K562 (cell line): ENCODE measurements at regions not wholly inside any gene's neighbourhood (a gene's known extent, or its start where the extent isn't known, plus 50 kb on each side); places are given as distances from the start of the nearest gene placed in this dataset.

ENCODE experiments used
- ATAC-seq: fragments of 200-7000 bp; cut with Tn5 transposase; 3 replicates; pipeline ENCODE4 v1.9.1; 2020; ENCODE audit warnings: moderate library complexity
- BruUV-seq: library from RNA; stranded (reverse); fragments of 400-500 nt; replicated peaks from 2 replicates; lab custom pipeline; 2021; lab: Mats Ljungman, UMichigan
- CTCF ChIA-PET: fragments of 300-600 bp; formaldehyde crosslinking; extraction: SDS; loops from one replicate; lab custom pipeline; 2021; ENCODE audit warnings: low intra/inter-chr PET ratio; lab: Yijun Ruan, JAX
- POLR2A ChIA-PET: fragments of 300-600, 350-650 bp; sonication (Branson Sonifier 250); formaldehyde crosslinking; extraction: SDS; loops from one replicate; lab custom pipeline; 2021; ENCODE audit warnings: antibody characterized with exemption, inconsistent platforms; lab: Yijun Ruan, JAX
- DNase-seq, 4 experiments: peaks; one replicate each; pipeline versions ENCODE4 v3.0.0 to v3.0.0-alpha.2; 2011 to 2018; ENCODE audit warnings: low spot score in 3 of 4, mixed read lengths in 3 of 4; ENCODE audit errors: extremely low read depth in 1 of 4
- FAIRE-seq: peaks from 2 replicates; lab custom pipeline; 2011; peaks lifted over from hg19 to GRCh38; lab: Jason Lieb, UNC
- H2AFZ ChIP-seq: 2 replicates; pipeline ENCODE4 v1.6.0; 2011; ENCODE audit warnings: low read depth, low read length, control low read depth, inconsistent platforms
- H3K27ac ChIP-seq: fragments of 200-600 bp; 3 replicates; pipeline ENCODE4 v1.8.0; 2011; ENCODE audit warnings: low read depth, mild to moderate bottlenecking, control low read depth, inconsistent platforms, low read length, moderate library complexity, mixed read lengths; ENCODE audit errors: extremely low read depth
- H3K27me3 ChIP-seq, 2 experiments: fragments of 300-600 bp in 1 of 2; 2 replicates in 1 of 2; 3 replicates in 1 of 2; pipeline versions ENCODE4 v1.6.0 to v1.8.0; 2011; ENCODE audit warnings: inconsistent platforms in 2 of 2, low read length in 2 of 2, mild to moderate bottlenecking in 1 of 2, mixed read lengths in 1 of 2, moderate library complexity in 1 of 2; ENCODE audit not compliant: control insufficient read depth in 2 of 2, insufficient read depth in 2 of 2
- H3K36me3 ChIP-seq: fragments of 300-600 bp; 3 replicates; pipeline ENCODE4 v1.8.0; 2011; ENCODE audit warnings: mild to moderate bottlenecking, low read length, inconsistent platforms; ENCODE audit not compliant: control insufficient read depth, insufficient read depth
- H3K4me1 ChIP-seq, 2 experiments: fragments of 200-600 bp in 1 of 2; replicated peaks in 1 of 2; 2 replicates in 1 of 2; 3 replicates in 1 of 2; pipeline versions ENCODE4 v1.5.1 to v1.8.0; 2011; ENCODE audit warnings: inconsistent platforms in 2 of 2, low read length in 2 of 2, mild to moderate bottlenecking in 1 of 2, mixed read lengths in 1 of 2, moderate library complexity in 1 of 2; ENCODE audit not compliant: control insufficient read depth in 2 of 2, insufficient read depth in 2 of 2
- H3K4me2 ChIP-seq: 2 replicates; pipeline ENCODE4 v1.6.1; 2011; ENCODE audit warnings: low read length, control low read depth, inconsistent platforms, mixed read lengths; ENCODE audit not compliant: insufficient read depth
- H3K4me3 ChIP-seq: fragments of 200-600 bp; sonication (generic), shearing (Covaris generic); 2 replicates; pipeline ENCODE4 v1.5.1; 2016; ENCODE audit warnings: control low read depth, inconsistent platforms
- H3K79me2 ChIP-seq: fragments of 200-600 bp; 3 replicates; pipeline ENCODE4 v1.8.0; 2011; ENCODE audit warnings: low read length, inconsistent platforms; ENCODE audit not compliant: control insufficient read depth, insufficient read depth
- H3K9ac ChIP-seq, 2 experiments: 2 replicates each; pipeline versions ENCODE4 v1.6.0 to v1.6.1; 2011; ENCODE audit warnings: low read depth in 2 of 2, low read length in 2 of 2, control low read depth in 1 of 2, inconsistent platforms in 1 of 2, mild to moderate bottlenecking in 1 of 2, mixed read lengths in 1 of 2; ENCODE audit not compliant: insufficient read depth in 1 of 2
- H3K9me1 ChIP-seq: one replicate; pipeline ENCODE4 v1.6.0; 2011; ENCODE audit warnings: inconsistent platforms, mild to moderate bottlenecking, low read length, moderate library complexity; ENCODE audit not compliant: control insufficient read depth, insufficient read depth
- H3K9me3 ChIP-seq: replicated peaks from 2 replicates; pipeline ENCODE4 v1.5.1; 2011; ENCODE audit warnings: low read depth, low read length, inconsistent platforms; ENCODE audit not compliant: control insufficient read depth, insufficient read depth
- H4K20me1 ChIP-seq: replicated peaks from 2 replicates; pipeline ENCODE4 v1.6.1; 2011; ENCODE audit warnings: low read length, inconsistent platforms, mixed read lengths; ENCODE audit not compliant: control insufficient read depth, insufficient read depth
- FOXP4 ChIP-seq: sonication (generic); formaldehyde crosslinking; IDR thresholded peaks from 2 replicates; pipeline ENCODE4 v1.8.0; 2022; ENCODE audit warnings: mild to moderate bottlenecking, missing genetic modification reagents, borderline replicate concordance
- HINFP ChIP-seq: fragments of 450-650 bp; conservative IDR thresholded peaks from 2 replicates; pipeline ENCODE4 v1.6.1; 2016; ENCODE audit warnings: missing genetic modification characterization, low read depth, mild to moderate bottlenecking, control low read depth, missing compliant biosample characterization
- HSF4 ChIP-seq: fragments of 250-450 bp; sonication (Bioruptor Pico); IDR thresholded peaks from 2 replicates; pipeline ENCODE4 v2.1.2; 2022; ENCODE audit warnings: mild to moderate bottlenecking, moderate library complexity, borderline replicate concordance
- MCM3 ChIP-seq: fragments of 450-650 bp; IDR thresholded peaks from 2 replicates; pipeline ENCODE4 v1.6.1; 2016
- NFYB ChIP-seq: IDR thresholded peaks from 2 replicates; pipeline ENCODE4 v1.6.1; 2011; ENCODE audit warnings: mild to moderate bottlenecking, moderate library complexity; ENCODE audit not compliant: insufficient read length; ENCODE audit errors: extremely low read depth
- PHF8 ChIP-seq: fragments of 200-600 bp; sonication (generic); IDR thresholded peaks from 2 replicates; pipeline ENCODE4 v1.6.1; 2012; ENCODE audit warnings: mixed run types, mild to moderate bottlenecking, inconsistent platforms, low read length, moderate library complexity, borderline replicate concordance
- POLR2A ChIP-seq: fragments of 450-650 bp; conservative IDR thresholded peaks from 2 replicates; pipeline ENCODE4 v1.6.1; 2016
- SIN3B ChIP-seq: fragments of 450-650 bp; IDR thresholded peaks from 2 replicates; pipeline ENCODE4 v1.6.1; 2017; ENCODE audit warnings: low read depth, mild to moderate bottlenecking, moderate library complexity
- TARDBP ChIP-seq: fragments of 450-650 bp; IDR thresholded peaks from 2 replicates; pipeline ENCODE4 v1.6.1; 2016
- TEAD2 ChIP-seq: fragments of 450-650 bp; IDR thresholded peaks from 2 replicates; pipeline ENCODE4 v1.6.1; 2016; ENCODE audit warnings: missing genetic modification characterization, control low read depth, missing compliant biosample characterization
- ZKSCAN3 ChIP-seq: fragments of 250-450 bp; sonication (Bioruptor Pico); IDR thresholded peaks from 2 replicates; pipeline ENCODE4 v1.4.0; 2020
- ZNF121 ChIP-seq: sonication (generic); formaldehyde crosslinking; conservative IDR thresholded peaks from 2 replicates; pipeline ENCODE4 v1.8.0; 2022; ENCODE audit warnings: missing genetic modification reagents
- ZNF24 ChIP-seq: fragments of 450-650 bp; IDR thresholded peaks from 2 replicates; pipeline ENCODE4 v1.6.1; 2016
- ZNF280A ChIP-seq: fragments of 450-650 bp; IDR thresholded peaks from 2 replicates; pipeline ENCODE4 v1.6.1; 2018; ENCODE audit warnings: mild to moderate bottlenecking, low read depth; ENCODE audit not compliant: partially characterized antibody
- ZNF41 ChIP-seq: fragments of 250-450 bp; sonication (Bioruptor Pico); conservative IDR thresholded peaks from 2 replicates; pipeline ENCODE4 v1.4.0; 2020; ENCODE audit warnings: mild to moderate bottlenecking
- ZNF766 ChIP-seq: fragments of 200-800 bp; sonication (Bioruptor generic); conservative IDR thresholded peaks from 2 replicates; pipeline ENCODE4 v1.6.1; 2016; ENCODE audit warnings: missing genetic modification characterization, missing compliant biosample characterization
- ZSCAN32 ChIP-seq: fragments of 450-650 bp; formaldehyde crosslinking; IDR thresholded peaks from 2 replicates; pipeline ENCODE4 v1.4.0; 2020; ENCODE audit warnings: mild to moderate bottlenecking, moderate library complexity
- WGBS: fragments of 100-300 bp; shearing (Covaris generic); methylation state at CpG from one replicate; pipeline ENCODE4 v1.1.6; 2016; ENCODE audit warnings: low coverage, mixed read lengths; ENCODE audit not compliant: insufficient coverage; ENCODE audit errors: missing lambda C conversion rate; 5-methylcytosine and 5-hydroxymethylcytosine counted together
- in situ Hi-C: fragments of 300-500 bp; cut with MboI; formaldehyde crosslinking; loops from 4 replicates; pipeline ENCODE4 v1.15.0; 2018; ENCODE audit warnings: inconsistent platforms, mixed read lengths
- intact Hi-C: fragments of 100-400 bp; cut with micrococcal nuclease; formaldehyde crosslinking; loops from 2 replicates; pipeline ENCODE4 v1.14.2; 2022
- TF ChIP-seq, protein P1 (sequence below): fragments of 250-450 bp; sonication (Bioruptor Pico); IDR thresholded peaks from 2 replicates; pipeline ENCODE4 v1.5.0; 2020; ENCODE audit warnings: mild to moderate bottlenecking

DNA sequence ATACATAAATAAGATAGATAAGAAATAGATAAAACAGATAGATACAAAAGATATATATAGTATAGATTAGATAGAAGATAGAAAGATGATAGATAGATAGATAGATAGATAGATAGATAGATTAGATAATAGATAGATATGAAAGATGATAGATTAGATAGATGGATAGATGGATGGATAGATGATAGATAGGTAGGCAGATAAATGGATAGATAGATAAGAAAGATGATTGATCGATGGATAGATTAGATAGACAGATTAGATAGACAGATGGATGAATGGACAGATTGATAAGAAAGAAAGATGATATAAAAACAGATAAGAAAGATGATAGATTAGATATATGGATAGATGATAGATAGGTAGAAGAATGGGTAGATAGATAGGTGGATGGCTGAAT, 90.3 kb downstream of the SMIM20 start (continued):
- no peak for TF ChIP-seq HINFP
- no peak for TF ChIP-seq ZKSCAN3

GRCh38 chr4:26005764-26006163, 91.7 kb downstream of the SMIM20 start:
- no peaks in the 10 kb centered on the region for H3K79me2 ChIP-seq
- no peak overlapping the region for H2AFZ ChIP-seq
- FAIRE-seq (no peak), DNase-seq (no peak), ATAC-seq (no peak)
- H3K27ac ChIP-seq = no peak overlapping the region
- ChIA-PET POLR2A (interaction anchor here (0.6 kb wide), 1 partner anchor 243 kb away, joined by 3 read pairs; no protein-coding TSS in a partner anchor), CTCF (no interaction called here)
- no peak overlapping the region for H3K4me2 ChIP-seq
- H3K4me3 ChIP-seq = no peak overlapping the region
- H3K9me1 ChIP-seq = no peaks in the 10 kb centered on the region
- no peak overlapping the region for H3K9ac ChIP-seq
- H3K27me3 ChIP-seq = no peaks in the 10 kb centered on the region
- intact Hi-C loops (no loop called here), in situ Hi-C loops (no loop called here)
- TF ChIP-seq NFYB = no peak
- no peak for TF ChIP-seq FOXP4
- no peak for TF ChIP-seq SIN3B
- no peak for TF ChIP-seq ZNF41
- no peak for TF ChIP-seq ZNF280A
- TF ChIP-seq POLR2A = no peak
- TF ChIP-seq, protein P1, sequence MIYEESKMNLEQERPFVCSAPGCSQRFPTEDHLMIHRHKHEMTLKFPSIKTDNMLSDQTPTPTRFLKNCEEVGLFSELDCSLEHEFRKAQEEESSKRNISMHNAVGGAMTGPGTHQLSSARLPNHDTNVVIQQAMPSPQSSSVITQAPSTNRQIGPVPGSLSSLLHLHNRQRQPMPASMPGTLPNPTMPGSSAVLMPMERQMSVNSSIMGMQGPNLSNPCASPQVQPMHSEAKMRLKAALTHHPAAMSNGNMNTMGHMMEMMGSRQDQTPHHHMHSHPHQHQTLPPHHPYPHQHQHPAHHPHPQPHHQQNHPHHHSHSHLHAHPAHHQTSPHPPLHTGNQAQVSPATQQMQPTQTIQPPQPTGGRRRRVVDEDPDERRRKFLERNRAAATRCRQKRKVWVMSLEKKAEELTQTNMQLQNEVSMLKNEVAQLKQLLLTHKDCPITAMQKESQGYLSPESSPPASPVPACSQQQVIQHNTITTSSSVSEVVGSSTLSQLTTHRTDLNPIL (CRISPR knock-in tag) = no peak
- TF ChIP-seq TARDBP = no peak
- no peak for TF ChIP-seq PHF8
- TF ChIP-seq ZSCAN32 (CRISPR knock-in tag) = no peak
- no peak for TF ChIP-seq ZNF766 (CRISPR knock-in tag)
- TF ChIP-seq MCM3 = no peak
- TF ChIP-seq TEAD2 (tag) = no peak
- TF ChIP-seq ZNF24 = no peak
- TF ChIP-seq ZNF121 (CRISPR knock-in tag) = no peak
- no peak for TF ChIP-seq HSF4 (CRISPR knock-in tag)
- BruUV-seq = no TSS peak
- H4K20me1 ChIP-seq = no peaks in the 10 kb centered on the region
- 0% methylated on average over 4 of the region's 4 CpGs for WGBS
- no peaks in the 10 kb centered on the region for H3K9me3 ChIP-seq
- H3K36me3 ChIP-seq = no peaks in the 10 kb centered on the region
- no peaks in the 10 kb centered on the region for H3K4me1 ChIP-seq
